K562 (cell line): ENCODE measurements at regions not wholly inside any gene's neighbourhood (a gene's known extent, or its start where the extent isn't known, plus 50 kb on each side); places are given as distances from the start of the nearest gene placed in this dataset.

Source experiments
- ATAC-seq: fragments of 200-7000 bp; cut with Tn5 transposase; 3 replicates; pipeline ENCODE4 v1.9.1; 2020; ENCODE audit warnings: moderate library complexity
- BruUV-seq: library from RNA; stranded (reverse); fragments of 400-500 nt; replicated peaks from 2 replicates; lab custom pipeline; 2021; lab: Mats Ljungman, UMichigan
- CTCF ChIA-PET: fragments of 300-600 bp; formaldehyde crosslinking; extraction: SDS; loops from one replicate; lab custom pipeline; 2021; ENCODE audit warnings: low intra/inter-chr PET ratio; lab: Yijun Ruan, JAX
- POLR2A ChIA-PET: fragments of 300-600, 350-650 bp; sonication (Branson Sonifier 250); formaldehyde crosslinking; extraction: SDS; loops from one replicate; lab custom pipeline; 2021; ENCODE audit warnings: antibody characterized with exemption, inconsistent platforms; lab: Yijun Ruan, JAX
- DNase-seq, 4 experiments: peaks; one replicate each; pipeline versions ENCODE4 v3.0.0 to v3.0.0-alpha.2; 2011 to 2018; ENCODE audit warnings: low spot score in 3 of 4, mixed read lengths in 3 of 4; ENCODE audit errors: extremely low read depth in 1 of 4
- FAIRE-seq: peaks from 2 replicates; lab custom pipeline; 2011; peaks lifted over from hg19 to GRCh38; lab: Jason Lieb, UNC
- H2AFZ ChIP-seq: 2 replicates; pipeline ENCODE4 v1.6.0; 2011; ENCODE audit warnings: low read depth, low read length, control low read depth, inconsistent platforms
- H3K27ac ChIP-seq: fragments of 200-600 bp; 3 replicates; pipeline ENCODE4 v1.8.0; 2011; ENCODE audit warnings: low read depth, mild to moderate bottlenecking, control low read depth, inconsistent platforms, low read length, moderate library complexity, mixed read lengths; ENCODE audit errors: extremely low read depth
- H3K27me3 ChIP-seq, 2 experiments: fragments of 300-600 bp in 1 of 2; 2 replicates in 1 of 2; 3 replicates in 1 of 2; pipeline versions ENCODE4 v1.6.0 to v1.8.0; 2011; ENCODE audit warnings: inconsistent platforms in 2 of 2, low read length in 2 of 2, mild to moderate bottlenecking in 1 of 2, mixed read lengths in 1 of 2, moderate library complexity in 1 of 2; ENCODE audit not compliant: control insufficient read depth in 2 of 2, insufficient read depth in 2 of 2
- H3K36me3 ChIP-seq: fragments of 300-600 bp; 3 replicates; pipeline ENCODE4 v1.8.0; 2011; ENCODE audit warnings: mild to moderate bottlenecking, low read length, inconsistent platforms; ENCODE audit not compliant: control insufficient read depth, insufficient read depth
- H3K4me1 ChIP-seq, 2 experiments: fragments of 200-600 bp in 1 of 2; replicated peaks in 1 of 2; 2 replicates in 1 of 2; 3 replicates in 1 of 2; pipeline versions ENCODE4 v1.5.1 to v1.8.0; 2011; ENCODE audit warnings: inconsistent platforms in 2 of 2, low read length in 2 of 2, mild to moderate bottlenecking in 1 of 2, mixed read lengths in 1 of 2, moderate library complexity in 1 of 2; ENCODE audit not compliant: control insufficient read depth in 2 of 2, insufficient read depth in 2 of 2
- H3K4me2 ChIP-seq: 2 replicates; pipeline ENCODE4 v1.6.1; 2011; ENCODE audit warnings: low read length, control low read depth, inconsistent platforms, mixed read lengths; ENCODE audit not compliant: insufficient read depth
- H3K4me3 ChIP-seq: fragments of 200-600 bp; sonication (generic), shearing (Covaris generic); 2 replicates; pipeline ENCODE4 v1.5.1; 2016; ENCODE audit warnings: control low read depth, inconsistent platforms
- H3K79me2 ChIP-seq: fragments of 200-600 bp; 3 replicates; pipeline ENCODE4 v1.8.0; 2011; ENCODE audit warnings: low read length, inconsistent platforms; ENCODE audit not compliant: control insufficient read depth, insufficient read depth
- H3K9ac ChIP-seq, 2 experiments: 2 replicates each; pipeline versions ENCODE4 v1.6.0 to v1.6.1; 2011; ENCODE audit warnings: low read depth in 2 of 2, low read length in 2 of 2, control low read depth in 1 of 2, inconsistent platforms in 1 of 2, mild to moderate bottlenecking in 1 of 2, mixed read lengths in 1 of 2; ENCODE audit not compliant: insufficient read depth in 1 of 2
- H3K9me1 ChIP-seq: one replicate; pipeline ENCODE4 v1.6.0; 2011; ENCODE audit warnings: inconsistent platforms, mild to moderate bottlenecking, low read length, moderate library complexity; ENCODE audit not compliant: control insufficient read depth, insufficient read depth
- H3K9me3 ChIP-seq: replicated peaks from 2 replicates; pipeline ENCODE4 v1.5.1; 2011; ENCODE audit warnings: low read depth, low read length, inconsistent platforms; ENCODE audit not compliant: control insufficient read depth, insufficient read depth
- H4K20me1 ChIP-seq: replicated peaks from 2 replicates; pipeline ENCODE4 v1.6.1; 2011; ENCODE audit warnings: low read length, inconsistent platforms, mixed read lengths; ENCODE audit not compliant: control insufficient read depth, insufficient read depth
- ARID3A ChIP-seq: IDR thresholded peaks from 2 replicates; pipeline ENCODE4 v1.6.1; 2012; ENCODE audit warnings: low read depth, low read length, improper control_type of control experiment, borderline replicate concordance
- CBX1 ChIP-seq: sonication (generic); IDR thresholded peaks from 2 replicates; pipeline ENCODE4 v1.6.1; 2016; ENCODE audit warnings: antibody characterized with exemption, low read depth, mild to moderate bottlenecking
- ELF1 ChIP-seq: fragments of 200-800 bp; sonication (Bioruptor generic); IDR thresholded peaks from 2 replicates; pipeline ENCODE4 v1.6.1; 2016; ENCODE audit warnings: missing genetic modification characterization, missing compliant biosample characterization
- FOXA1 ChIP-seq: fragments of 450-650 bp; IDR thresholded peaks from 2 replicates; pipeline ENCODE4 v1.6.1; 2016; ENCODE audit warnings: mild to moderate bottlenecking, borderline replicate concordance
- FOXP1 ChIP-seq: sonication (generic); formaldehyde crosslinking; IDR thresholded peaks from 2 replicates; pipeline ENCODE4 v1.8.0; 2022; ENCODE audit warnings: mild to moderate bottlenecking, missing genetic modification reagents
- GTF2E2 ChIP-seq: fragments of 200-800 bp; sonication (Bioruptor generic); IDR thresholded peaks from 2 replicates; pipeline ENCODE4 v1.6.1; 2016; ENCODE audit warnings: missing genetic modification characterization, missing compliant biosample characterization
- IRF2 ChIP-seq: sonication (generic); formaldehyde crosslinking; IDR thresholded peaks from 2 replicates; pipeline ENCODE4 v1.8.1; 2022; ENCODE audit warnings: mild to moderate bottlenecking, missing genetic modification reagents
- MLLT1 ChIP-seq, 2 experiments: fragments of 450-650 bp; IDR thresholded peaks; 2 replicates each; pipeline ENCODE4 v1.6.1; 2016
- MYC ChIP-seq, 2 experiments: fragments of 250-450 bp in 1 of 2; sonication (Bioruptor Pico) in 1 of 2; IDR thresholded peaks; 2 replicates each; pipeline versions ENCODE4 v1.5.1 to v1.6.1; 2012 to 2021; ENCODE audit warnings: low read depth in 2 of 2, borderline replicate concordance in 1 of 2, improper control_type of control experiment in 1 of 2, low read length in 1 of 2, mild to moderate bottlenecking in 1 of 2, moderate library complexity in 1 of 2
- NUFIP1 ChIP-seq: fragments of 450-650 bp; IDR thresholded peaks from 2 replicates; pipeline ENCODE4 v1.6.1; 2018; ENCODE audit not compliant: partially characterized antibody
- PHB2 ChIP-seq: fragments of 450-650 bp; IDR thresholded peaks from 2 replicates; pipeline ENCODE4 v1.6.1; 2017; ENCODE audit warnings: low read depth
- PYGO2 ChIP-seq: fragments of 450-650 bp; IDR thresholded peaks from 2 replicates; pipeline ENCODE4 v1.6.1; 2016; ENCODE audit warnings: mild to moderate bottlenecking, missing genetic modification characterization, moderate library complexity, missing compliant biosample characterization
- SIN3B ChIP-seq: fragments of 450-650 bp; IDR thresholded peaks from 2 replicates; pipeline ENCODE4 v1.6.1; 2017; ENCODE audit warnings: low read depth, mild to moderate bottlenecking, moderate library complexity
- SNRNP70 ChIP-seq: fragments of 200-400 bp; formaldehyde crosslinking; optimal IDR thresholded peaks from 2 replicates; pipeline ENCODE3; 2017; ENCODE audit warnings: low read depth, low read length
- TFAM ChIP-seq: fragments of 250-450 bp; sonication (Bioruptor Pico); conservative IDR thresholded peaks from 2 replicates; pipeline ENCODE4 v1.5.0; 2021; ENCODE audit warnings: mild to moderate bottlenecking, moderate library complexity
- ZNF12 ChIP-seq: sonication (generic); formaldehyde crosslinking; IDR thresholded peaks from 2 replicates; pipeline ENCODE4 v1.4.0; 2020; ENCODE audit warnings: mild to moderate bottlenecking, missing genetic modification reagents
- ZNF347 ChIP-seq: fragments of 450-650 bp; formaldehyde crosslinking; IDR thresholded peaks from 2 replicates; pipeline ENCODE4 v1.4.0; 2020; ENCODE audit warnings: low read depth, mild to moderate bottlenecking, moderate library complexity
- ZNF766 ChIP-seq: fragments of 200-800 bp; sonication (Bioruptor generic); conservative IDR thresholded peaks from 2 replicates; pipeline ENCODE4 v1.6.1; 2016; ENCODE audit warnings: missing genetic modification characterization, missing compliant biosample characterization
- WGBS: fragments of 100-300 bp; shearing (Covaris generic); methylation state at CpG from one replicate; pipeline ENCODE4 v1.1.6; 2016; ENCODE audit warnings: low coverage, mixed read lengths; ENCODE audit not compliant: insufficient coverage; ENCODE audit errors: missing lambda C conversion rate; 5-methylcytosine and 5-hydroxymethylcytosine counted together
- in situ Hi-C: fragments of 300-500 bp; cut with MboI; formaldehyde crosslinking; loops from 4 replicates; pipeline ENCODE4 v1.15.0; 2018; ENCODE audit warnings: inconsistent platforms, mixed read lengths
- intact Hi-C: fragments of 100-400 bp; cut with micrococcal nuclease; formaldehyde crosslinking; loops from 2 replicates; pipeline ENCODE4 v1.14.2; 2022
- TF ChIP-seq, protein P1 (sequence below): fragments of 450-650 bp; IDR thresholded peaks from 2 replicates; pipeline ENCODE4 v1.6.1; 2016

DNA sequence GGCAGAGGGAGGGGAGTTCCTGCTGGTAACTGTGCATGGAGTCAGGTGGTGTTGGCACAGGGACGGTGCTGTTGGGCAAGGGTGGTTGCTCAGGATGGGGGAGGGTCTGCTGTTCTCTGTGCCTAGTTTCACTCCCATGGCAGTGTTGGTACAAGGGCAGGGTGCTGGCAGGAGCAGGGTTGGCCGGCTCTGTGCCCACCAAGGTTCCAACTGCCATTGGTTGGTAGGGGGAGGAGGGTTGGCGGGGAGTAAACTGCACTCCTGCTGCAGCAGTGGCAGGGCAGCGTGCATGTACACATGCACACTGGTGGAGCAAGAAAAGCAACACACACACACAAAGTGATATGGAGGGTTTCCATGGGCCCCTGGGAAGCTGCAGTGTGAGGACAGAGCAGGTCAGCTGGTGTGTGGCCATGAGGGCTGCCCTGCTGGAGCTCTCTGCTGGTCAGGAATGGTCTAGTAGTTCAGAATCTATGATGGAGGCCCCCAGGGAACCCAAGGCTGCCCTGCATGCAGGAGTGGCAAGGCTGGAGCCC lies 269.9 kb upstream of the MGAT4C start:
- Histone ChIP-seq H2AFZ (no peak overlapping the region), H3K27me3 (no peaks in the 10 kb centered on the region), H3K36me3 (no peaks in the 10 kb centered on the region), H3K27ac (no peak overlapping the region), H3K4me2 (no peak overlapping the region), H4K20me1 (no peaks in the 10 kb centered on the region), H3K4me1 (no peaks in the 10 kb centered on the region), H3K79me2 (no peaks in the 10 kb centered on the region), H3K9me3 (0 out of 2 replicates have a peak, but pooled peaks cover 2% of the 10 kb centered on the region), H3K4me3 (no peak overlapping the region), H3K9ac (no peak overlapping the region), H3K9me1 (no peaks in the 10 kb centered on the region)
- CTCF ChIA-PET: no interaction called here
- 0% methylated on average over 2 of the region's 4 CpGs for WGBS
- in situ Hi-C loops (no loop called here), intact Hi-C loops (no loop called here)
- ATAC-seq (no peak), DNase-seq (no peak), FAIRE-seq (no peak)
- no TSS peak for BruUV-seq
- no peak for TF ChIP-seq ELF1 (tag)
- no peak for TF ChIP-seq SIN3B
- no peak for TF ChIP-seq SNRNP70
- TF ChIP-seq IRF2: no peak
- TF ChIP-seq CBX1: no peak
- TF ChIP-seq ZNF766 (CRISPR knock-in tag): no peak
- TF ChIP-seq, protein P1, sequence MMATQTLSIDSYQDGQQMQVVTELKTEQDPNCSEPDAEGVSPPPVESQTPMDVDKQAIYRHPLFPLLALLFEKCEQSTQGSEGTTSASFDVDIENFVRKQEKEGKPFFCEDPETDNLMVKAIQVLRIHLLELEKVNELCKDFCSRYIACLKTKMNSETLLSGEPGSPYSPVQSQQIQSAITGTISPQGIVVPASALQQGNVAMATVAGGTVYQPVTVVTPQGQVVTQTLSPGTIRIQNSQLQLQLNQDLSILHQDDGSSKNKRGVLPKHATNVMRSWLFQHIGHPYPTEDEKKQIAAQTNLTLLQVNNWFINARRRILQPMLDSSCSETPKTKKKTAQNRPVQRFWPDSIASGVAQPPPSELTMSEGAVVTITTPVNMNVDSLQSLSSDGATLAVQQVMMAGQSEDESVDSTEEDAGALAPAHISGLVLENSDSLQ: no peak
- TF ChIP-seq ZNF347 (CRISPR knock-in tag): no peak
- TF ChIP-seq TFAM: no peak
- no peak for TF ChIP-seq PYGO2 (tag)
- no peak for TF ChIP-seq ZNF12
- TF ChIP-seq NUFIP1: no peak
- no peak for TF ChIP-seq PHB2
- no peak for TF ChIP-seq FOXA1
- TF ChIP-seq MYC (IDR thresholded peaks at IDR 0.05; ENCODE audit: low read depth, low read length): no peak
- TF ChIP-seq MYC (CRISPR knock-in tag; IDR thresholded peaks at IDR 0.05; ENCODE audit: borderline replicate concordance, low read depth): no peak
- TF ChIP-seq MLLT1 (IDR thresholded peaks at IDR 0.05): no peak
- TF ChIP-seq GTF2E2: no peak
- no peak for TF ChIP-seq FOXP1 (CRISPR knock-in tag)
- TF ChIP-seq ARID3A: no peak
- POLR2A ChIA-PET: no interaction called here
